MM.1S (cell line): ENCODE measurements at regions not wholly inside any gene's neighbourhood (a gene's known extent, or its start where the extent isn't known, plus 50 kb on each side); places are given as distances from the start of the nearest gene placed in this dataset.

Experiments
- DNase-seq: peaks from one replicate; pipeline ENCODE4 v3.0.0-alpha.2; 2015
- H2AFZ ChIP-seq: fragments of 300-600 bp; sonication (generic); 2 replicates; pipeline ENCODE4 v1.6.0; 2016; ENCODE audit warnings: antibody characterized with exemption, low read length
- H3F3A ChIP-seq: fragments of 300-600 bp; sonication (generic); 2 replicates; pipeline ENCODE4 v1.6.1; 2016; ENCODE audit warnings: mild to moderate bottlenecking, antibody characterized with exemption, low read length, moderate library complexity, mixed read lengths; ENCODE audit not compliant: insufficient read depth
- H3K27ac ChIP-seq: fragments of 300-600 bp; sonication (generic); 2 replicates; pipeline ENCODE4 v1.5.1; 2016; ENCODE audit warnings: mild to moderate bottlenecking, low read length
- H3K27me3 ChIP-seq: fragments of 300-600 bp; sonication (generic); replicated peaks from 2 replicates; pipeline ENCODE4 v1.6.0; 2016; ENCODE audit warnings: low read length; ENCODE audit not compliant: insufficient read depth
- H3K36me3 ChIP-seq: fragments of 300-600 bp; sonication (generic); replicated peaks from 2 replicates; pipeline ENCODE4 v1.6.1; 2016; ENCODE audit warnings: mild to moderate bottlenecking, low read length, mixed read lengths; ENCODE audit not compliant: insufficient read depth
- H3K4me1 ChIP-seq: fragments of 300-600 bp; sonication (generic); 2 replicates; pipeline ENCODE4 v1.6.1; 2016; ENCODE audit warnings: low read length, mixed read lengths
- H3K4me2 ChIP-seq: fragments of 300-600 bp; sonication (generic); 2 replicates; pipeline ENCODE4 v1.6.0; 2016; ENCODE audit warnings: low read depth, low read length
- H3K4me3 ChIP-seq: fragments of 300-600 bp; sonication (generic); 2 replicates; pipeline ENCODE4 v1.5.1; 2016; ENCODE audit warnings: low read length, mixed read lengths
- H3K79me2 ChIP-seq: fragments of 300-600 bp; sonication (generic); 2 replicates; pipeline ENCODE4 v1.6.1; 2016; ENCODE audit warnings: mixed run types, low read length, mixed read lengths
- H3K9ac ChIP-seq: fragments of 300-600 bp; sonication (generic); 2 replicates; pipeline ENCODE4 v1.6.1; 2016; ENCODE audit warnings: low read length, mixed read lengths
- H3K9me2 ChIP-seq: fragments of 300-600 bp; sonication (generic); replicated peaks from 2 replicates; pipeline ENCODE4 v1.6.1; 2016; ENCODE audit warnings: mild to moderate bottlenecking, low read length, mixed read lengths; ENCODE audit not compliant: insufficient read depth
- H3K9me3 ChIP-seq: fragments of 300-600 bp; sonication (generic); replicated peaks from 2 replicates; pipeline ENCODE4 v1.6.1; 2016; ENCODE audit warnings: mild to moderate bottlenecking, low read length, mixed read lengths; ENCODE audit not compliant: insufficient read depth
- H4K20me1 ChIP-seq: fragments of 300-600 bp; sonication (generic); 2 replicates; pipeline ENCODE4 v1.6.1; 2016; ENCODE audit warnings: mild to moderate bottlenecking, low read length, moderate library complexity, mixed read lengths; ENCODE audit not compliant: insufficient read depth
- EZH2 ChIP-seq: fragments of 300-600 bp; sonication (generic); optimal IDR thresholded peaks from 2 replicates; pipeline ENCODE3; 2017; ENCODE audit warnings: low read depth, mild to moderate bottlenecking, antibody characterized with exemption, low read length, mixed read lengths
- EZH2phosphoT487 ChIP-seq: fragments of 300-600 bp; sonication (generic); IDR thresholded peaks from 2 replicates; pipeline ENCODE4 v1.6.1; 2018; ENCODE audit warnings: antibody characterized with exemption, low read length
- TF ChIP-seq, protein P1 (sequence below): fragments of 300-600 bp; sonication (generic); IDR thresholded peaks from 2 replicates; pipeline ENCODE4 v1.5.1; 2016; ENCODE audit warnings: antibody characterized with exemption, low read length, mixed read lengths

DNA sequence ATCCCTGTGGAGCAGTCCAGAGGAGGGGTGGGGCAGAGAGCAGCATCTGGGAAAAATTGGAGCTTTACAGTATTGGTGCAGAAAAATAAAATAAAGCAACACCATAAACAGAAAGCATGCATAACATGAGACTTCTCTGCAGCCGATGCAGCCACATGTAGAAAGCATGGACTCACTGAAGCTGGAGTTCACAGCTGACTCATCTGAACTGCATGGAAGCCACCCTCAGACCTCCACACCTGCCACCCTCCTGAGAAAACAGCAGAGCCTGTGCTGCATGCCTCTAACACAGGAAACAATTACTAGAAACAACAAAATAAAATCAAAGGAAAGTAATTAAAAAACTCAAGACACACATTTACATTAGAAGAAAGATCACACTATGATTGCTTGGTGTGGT lies 169.4 kb upstream of the ALKAL2 start:
- Histone ChIP-seq H3K4me2 (no peak overlapping the region), H3F3A (no peaks in the 10 kb centered on the region), H3K27me3 (no peaks in the 10 kb centered on the region), H3K4me1 (no peaks in the 10 kb centered on the region), H2AFZ (no peak overlapping the region), H3K9me3 (no peaks in the 10 kb centered on the region), H3K79me2 (no peaks in the 10 kb centered on the region), H4K20me1 (no peaks in the 10 kb centered on the region), H3K9me2 (no peaks in the 10 kb centered on the region), H3K36me3 (no peaks in the 10 kb centered on the region), H3K9ac (no peak overlapping the region), H3K27ac (no peak overlapping the region), H3K4me3 (no peak overlapping the region)
- TF ChIP-seq EZH2 (no peak), EZH2phosphoT487 (no peak)
- TF ChIP-seq, protein P1, sequence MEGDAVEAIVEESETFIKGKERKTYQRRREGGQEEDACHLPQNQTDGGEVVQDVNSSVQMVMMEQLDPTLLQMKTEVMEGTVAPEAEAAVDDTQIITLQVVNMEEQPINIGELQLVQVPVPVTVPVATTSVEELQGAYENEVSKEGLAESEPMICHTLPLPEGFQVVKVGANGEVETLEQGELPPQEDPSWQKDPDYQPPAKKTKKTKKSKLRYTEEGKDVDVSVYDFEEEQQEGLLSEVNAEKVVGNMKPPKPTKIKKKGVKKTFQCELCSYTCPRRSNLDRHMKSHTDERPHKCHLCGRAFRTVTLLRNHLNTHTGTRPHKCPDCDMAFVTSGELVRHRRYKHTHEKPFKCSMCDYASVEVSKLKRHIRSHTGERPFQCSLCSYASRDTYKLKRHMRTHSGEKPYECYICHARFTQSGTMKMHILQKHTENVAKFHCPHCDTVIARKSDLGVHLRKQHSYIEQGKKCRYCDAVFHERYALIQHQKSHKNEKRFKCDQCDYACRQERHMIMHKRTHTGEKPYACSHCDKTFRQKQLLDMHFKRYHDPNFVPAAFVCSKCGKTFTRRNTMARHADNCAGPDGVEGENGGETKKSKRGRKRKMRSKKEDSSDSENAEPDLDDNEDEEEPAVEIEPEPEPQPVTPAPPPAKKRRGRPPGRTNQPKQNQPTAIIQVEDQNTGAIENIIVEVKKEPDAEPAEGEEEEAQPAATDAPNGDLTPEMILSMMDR = no peak
- DNase-seq = no peak

DNA sequence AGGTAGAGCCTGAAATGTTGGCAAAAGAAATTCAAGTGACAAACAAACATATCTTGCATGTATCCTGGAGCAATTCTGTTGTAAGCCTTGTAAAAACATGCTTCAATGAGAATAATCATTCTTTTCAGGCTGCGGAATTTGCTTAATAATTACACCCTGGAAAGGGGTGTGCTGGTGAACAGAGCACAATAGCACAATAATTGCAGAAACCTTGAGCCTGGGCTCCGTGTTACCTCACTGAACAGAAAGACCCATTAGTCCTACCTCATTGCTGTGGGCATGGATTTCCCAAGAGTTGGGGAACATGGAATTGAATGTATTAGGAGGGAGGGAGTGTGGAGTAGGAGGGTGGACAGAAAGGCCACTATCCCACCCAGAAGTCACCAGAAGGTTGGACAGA lies 168.0 kb upstream of the ALKAL2 start:
- TF ChIP-seq, protein P1 = no peak
- TF ChIP-seq EZH2 (no peak), EZH2phosphoT487 (no peak)
- H3K4me1 ChIP-seq = no peaks in the 10 kb centered on the region

GRCh38 chr2:455015-455705 lies 167.3 kb upstream of the ALKAL2 start:
- TF ChIP-seq EZH2 (no peak), EZH2phosphoT487 (no peak)
- TF ChIP-seq, protein P1 = no peak
- Histone ChIP-seq H3K79me2 (no peaks in the 10 kb centered on the region), H3K9me3 (no peaks in the 10 kb centered on the region), H3K27me3 (no peaks in the 10 kb centered on the region), H3K4me2 (no peak overlapping the region), H3K9ac (no peak overlapping the region), H3K36me3 (no peaks in the 10 kb centered on the region), H3K4me3 (no peak overlapping the region), H3K27ac (no peak overlapping the region), H4K20me1 (no peaks in the 10 kb centered on the region), H3K4me1 (no peaks in the 10 kb centered on the region), H3F3A (no peaks in the 10 kb centered on the region), H2AFZ (no peak overlapping the region), H3K9me2 (no peaks in the 10 kb centered on the region)
- no peak for DNase-seq

More for the DNA sequence above, 168.0 kb upstream of the ALKAL2 start:
- Histone ChIP-seq H2AFZ (no peak overlapping the region), H3K79me2 (no peaks in the 10 kb centered on the region), H3K36me3 (no peaks in the 10 kb centered on the region), H3K4me2 (no peak overlapping the region), H3F3A (no peaks in the 10 kb centered on the region), H4K20me1 (no peaks in the 10 kb centered on the region), H3K9ac (no peak overlapping the region), H3K27me3 (no peaks in the 10 kb centered on the region), H3K4me3 (no peak overlapping the region), H3K9me3 (no peaks in the 10 kb centered on the region), H3K27ac (no peak overlapping the region), H3K9me2 (no peaks in the 10 kb centered on the region)
- no peak for DNase-seq
